ENCODE measurements at regions not wholly inside any gene's neighbourhood (a gene's known extent, or its start where the extent isn't known, plus 50 kb on each side); places are given as distances from the start of the nearest gene placed in this dataset.

DNA sequence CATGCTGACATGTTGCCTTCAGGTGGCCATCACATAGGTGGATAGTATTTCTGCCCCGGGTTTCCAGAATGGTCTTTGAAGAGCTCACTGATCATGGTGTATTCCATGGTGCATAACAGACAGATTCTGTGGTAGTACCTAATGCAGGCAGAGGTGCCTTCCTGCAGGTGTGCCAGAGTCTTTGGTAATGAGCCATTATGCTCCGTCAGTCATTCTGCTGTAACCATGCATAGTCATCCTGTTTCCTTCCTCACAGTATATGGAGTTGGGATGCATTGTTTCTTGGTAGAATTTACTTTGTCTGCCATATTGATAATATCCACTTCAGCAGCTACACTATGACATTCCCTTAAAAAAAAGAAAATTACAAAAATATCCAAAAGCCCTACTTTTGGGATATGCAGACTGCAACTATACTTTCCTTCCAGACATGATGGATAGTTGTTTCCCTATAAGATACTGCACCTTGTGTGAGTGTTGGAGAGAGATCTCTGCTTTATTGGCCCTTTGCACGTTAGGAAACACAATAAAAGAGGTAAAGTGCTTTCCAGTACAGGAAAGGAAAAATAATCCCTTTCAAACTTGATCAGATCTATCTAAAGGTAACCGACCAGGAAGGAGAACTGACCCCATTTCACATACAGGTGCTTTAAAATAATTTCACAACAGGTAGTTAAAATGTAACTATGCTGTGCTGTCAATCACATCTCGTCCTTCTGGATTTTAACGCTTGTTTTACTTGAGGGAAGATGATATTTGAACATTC is 537.5 kb upstream of the WWC1 start:
- DNase-seq (ENCODE audit: low spot score): no peak

DNA sequence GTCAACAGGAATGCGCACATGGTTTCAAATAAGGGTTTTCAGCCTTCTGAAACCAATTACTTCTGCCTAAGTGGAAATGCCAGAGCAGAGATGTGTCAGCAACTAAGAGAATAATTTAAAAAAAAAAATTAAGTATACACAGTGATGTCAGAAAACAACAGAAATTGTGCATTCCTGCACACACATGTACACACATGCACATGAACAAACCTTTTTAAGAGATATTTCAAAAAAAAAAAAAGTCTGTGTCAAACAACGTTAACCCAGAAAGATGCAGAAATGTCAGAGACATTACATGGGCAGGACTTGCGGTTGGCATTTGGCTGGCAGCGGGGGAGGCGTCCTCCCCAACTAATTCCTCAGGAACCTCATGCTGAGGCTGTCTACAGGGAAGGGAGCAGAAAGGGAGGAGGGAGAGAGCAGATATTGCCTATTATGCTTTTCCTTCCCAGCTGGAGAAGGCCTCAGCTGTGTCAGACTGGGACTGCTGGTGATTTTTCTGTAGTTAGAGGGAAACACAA is 536.9 kb upstream of the WWC1 start:
- no peak for DNase-seq (ENCODE audit: low spot score)

GRCh38 chr5:167755420-167755819 is 536.0 kb upstream of the WWC1 start:
- DNase-seq (ENCODE audit: low spot score): no peak

- DNase-seq (ENCODE audit: low spot score): no peak
These were observed 532.2 kb upstream of the WWC1 start for GRCh38 chr5:167759057-167759821.

DNA sequence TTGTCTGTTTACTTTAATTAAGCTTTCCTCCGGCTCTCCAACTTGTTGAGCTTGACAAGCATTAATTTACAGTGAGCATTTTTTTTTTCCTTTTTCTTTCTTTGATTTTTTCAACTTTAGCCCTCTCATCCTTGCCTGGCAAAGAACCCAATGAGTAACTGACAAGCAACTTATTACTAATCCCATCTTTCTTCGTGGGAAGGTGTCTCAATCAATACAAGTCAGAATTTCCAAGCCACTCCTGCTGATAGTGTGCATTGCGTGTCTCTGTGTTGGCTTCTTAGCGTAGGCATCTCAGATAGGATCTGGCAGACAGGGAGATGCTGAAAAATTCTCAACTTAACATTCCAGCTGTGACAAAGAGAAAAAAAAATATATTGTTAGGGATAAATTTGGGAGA is 527.7 kb upstream of the WWC1 start:
- DNase-seq (ENCODE audit: low spot score): no peak

DNA sequence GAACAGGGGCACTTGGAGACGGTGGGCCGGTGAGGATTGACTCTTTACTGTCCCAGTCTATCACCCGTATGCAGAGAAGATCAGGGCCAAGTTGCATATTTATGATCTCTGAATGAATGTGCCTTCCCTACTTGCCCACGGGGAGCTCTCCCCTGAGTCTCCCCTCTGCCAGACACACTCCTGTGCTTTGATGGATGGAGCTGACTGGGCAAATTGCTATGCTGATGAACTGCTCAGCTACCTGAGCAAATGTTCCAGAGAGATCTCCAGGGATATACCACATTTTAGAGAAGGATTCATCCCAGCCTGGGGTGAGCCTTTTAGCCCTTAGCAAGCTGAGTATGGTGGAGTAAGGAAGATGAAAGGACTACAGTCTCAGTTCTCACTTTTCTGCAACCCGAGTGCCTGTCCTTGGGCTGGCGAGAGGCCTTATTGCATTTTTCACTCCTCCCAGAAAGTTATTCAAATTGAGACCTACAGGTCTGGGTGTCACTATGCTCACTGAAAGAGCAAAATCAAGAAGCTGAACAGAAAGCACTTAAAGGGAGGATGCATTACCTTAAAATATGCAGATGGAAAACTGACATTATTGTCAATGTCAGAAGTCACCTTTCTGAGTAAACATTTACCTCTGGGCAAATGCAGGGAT is 526.7 kb upstream of the WWC1 start:
- no peak for DNase-seq (ENCODE audit: low spot score)

- no peak for DNase-seq (ENCODE audit: low spot score)
These were observed 526.1 kb upstream of the WWC1 start for GRCh38 chr5:167765352-167765751.

- no peak for DNase-seq (ENCODE audit: low spot score)
These were observed 524.5 kb upstream of the WWC1 start for GRCh38 chr5:167766957-167767356.

- DNase-seq (ENCODE audit: low spot score): no peak
These were observed 523.6 kb upstream of the WWC1 start for GRCh38 chr5:167767795-167768194.

DNA sequence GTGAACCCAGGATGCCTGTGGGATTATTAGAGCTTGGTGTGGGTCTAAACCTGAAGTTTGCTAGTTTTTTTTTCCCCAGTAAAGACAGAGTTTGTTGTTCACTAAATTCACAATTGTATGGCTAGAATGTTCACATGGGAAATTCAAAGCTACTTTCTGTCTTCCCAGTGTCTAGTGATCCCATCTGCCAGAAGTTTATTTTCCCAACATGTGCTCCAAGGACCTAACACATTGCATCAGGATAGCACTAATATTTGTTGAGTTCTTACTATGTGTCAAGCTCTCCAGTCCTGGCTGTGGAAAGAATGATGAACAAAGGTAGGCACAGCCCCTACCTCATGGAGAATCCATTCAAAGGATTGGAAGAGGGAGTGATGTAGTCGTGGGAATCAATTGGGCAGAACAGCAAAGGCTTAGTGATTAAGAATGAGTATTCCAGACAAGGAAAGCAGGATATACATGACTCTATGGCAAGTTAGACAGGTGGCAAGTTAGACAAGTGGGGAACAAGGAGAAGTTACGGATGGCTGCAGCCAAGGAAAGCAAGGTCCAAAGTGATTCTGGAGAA is 521.5 kb upstream of the WWC1 start:
- no peak for DNase-seq (ENCODE audit: low spot score)

GRCh38 chr5:167770461-167770860 is 521.0 kb upstream of the WWC1 start:
- no peak for DNase-seq (ENCODE audit: low spot score)

DNA sequence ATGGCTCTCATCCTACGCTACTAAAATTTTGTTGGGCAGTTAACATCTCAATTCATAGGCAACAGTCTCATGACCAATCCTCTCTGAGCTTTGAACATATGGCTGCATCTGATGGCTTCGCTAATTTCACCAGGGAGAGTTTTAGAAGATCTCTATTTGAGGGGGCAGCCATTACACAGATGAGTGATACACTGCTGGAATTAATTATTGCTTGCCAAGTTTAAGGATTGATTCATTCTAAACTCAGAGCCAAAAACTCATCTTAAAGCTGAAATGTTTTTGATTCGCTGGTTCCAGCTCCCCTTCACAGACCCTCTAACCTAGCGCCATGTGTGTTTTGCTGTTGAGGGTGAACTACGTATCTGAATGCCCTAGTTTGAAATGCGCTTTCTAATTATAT is 519.9 kb upstream of the WWC1 start:
- no peak for DNase-seq (ENCODE audit: low spot score)

DNA sequence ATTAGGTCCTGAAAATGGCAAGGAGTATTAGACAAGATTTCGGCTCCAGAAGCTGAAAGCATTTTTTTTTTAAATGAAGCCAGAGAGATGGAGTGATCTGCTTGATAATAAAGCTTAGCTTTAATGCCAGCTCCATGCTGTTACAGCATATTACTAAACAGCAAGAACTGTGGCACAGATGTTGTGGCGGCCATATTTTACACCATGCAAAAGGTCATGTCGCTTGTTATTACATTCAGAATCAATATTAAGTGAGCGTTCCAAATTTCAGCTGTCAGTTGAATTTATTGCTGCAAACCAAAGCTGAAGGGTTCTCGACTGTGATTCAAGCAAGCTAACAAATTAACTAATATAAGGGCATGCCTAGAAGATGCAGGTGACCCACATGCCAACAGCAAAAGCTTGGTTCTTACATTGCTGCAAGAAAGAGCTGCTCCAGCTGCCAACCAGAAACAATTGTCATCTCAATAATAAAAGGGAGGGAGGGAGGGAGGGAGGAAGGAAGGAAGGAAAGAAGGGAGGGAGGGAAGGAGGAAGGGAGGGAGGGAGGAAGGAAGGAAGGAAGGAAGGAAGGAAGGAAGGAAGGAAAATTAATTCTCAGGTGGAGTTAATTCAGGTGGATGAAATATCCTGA is 517.7 kb upstream of the WWC1 start:
- no peak for DNase-seq (ENCODE audit: low spot score)

DNA sequence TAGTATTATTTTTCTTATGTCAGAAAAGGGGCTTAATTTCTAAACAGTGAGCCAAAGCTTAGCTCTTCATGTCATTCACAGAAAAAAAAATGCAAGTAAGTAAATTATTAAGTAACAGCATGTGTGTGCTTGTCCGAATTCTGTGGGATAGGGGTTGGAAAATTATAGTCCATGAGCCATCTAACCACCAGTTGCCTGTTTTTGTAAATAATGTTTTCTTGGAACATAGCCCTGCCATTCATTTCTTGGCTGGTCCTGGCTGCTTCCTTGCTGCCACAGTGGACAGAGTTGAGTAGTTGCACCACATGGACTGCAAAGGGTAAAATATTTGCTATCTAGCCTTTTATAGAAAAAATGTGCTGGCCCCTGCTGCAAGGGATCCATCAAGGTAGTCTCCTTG is 513.7 kb upstream of the WWC1 start:
- DNase-seq (ENCODE audit: low spot score): no peak

- no peak for DNase-seq (ENCODE audit: low spot score)
These were observed 513.2 kb upstream of the WWC1 start for GRCh38 chr5:167778228-167778627.

DNA sequence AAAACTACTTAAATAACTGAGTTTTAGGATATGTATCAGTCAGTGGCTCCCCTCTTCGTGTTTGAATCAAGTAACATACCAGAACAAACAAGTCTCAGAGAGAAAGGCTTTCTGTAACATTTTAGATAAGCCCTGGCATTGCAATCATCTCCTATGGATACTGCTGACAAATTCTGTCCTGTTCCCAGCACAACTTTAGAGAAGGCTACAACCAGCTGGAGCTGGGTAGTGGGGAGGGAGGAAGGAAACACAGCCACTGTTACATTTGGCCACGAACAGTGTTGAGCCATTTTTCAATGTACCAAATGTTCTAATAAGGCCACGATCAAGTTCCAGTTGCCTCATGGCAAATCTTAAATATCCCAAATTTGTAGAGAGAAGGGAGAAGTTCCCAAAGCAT is 511.8 kb upstream of the WWC1 start:
- DNase-seq (ENCODE audit: low spot score): no peak

GRCh38 chr5:167780177-167780576 is 511.3 kb upstream of the WWC1 start:
- DNase-seq (ENCODE audit: low spot score): no peak

GRCh38 chr5:167783145-167783817 is 508.2 kb upstream of the WWC1 start:
- no peak for DNase-seq (ENCODE audit: low spot score)

GRCh38 chr5:167785106-167785505 is 506.3 kb upstream of the WWC1 start:
- no peak for DNase-seq (ENCODE audit: low spot score)

DNA sequence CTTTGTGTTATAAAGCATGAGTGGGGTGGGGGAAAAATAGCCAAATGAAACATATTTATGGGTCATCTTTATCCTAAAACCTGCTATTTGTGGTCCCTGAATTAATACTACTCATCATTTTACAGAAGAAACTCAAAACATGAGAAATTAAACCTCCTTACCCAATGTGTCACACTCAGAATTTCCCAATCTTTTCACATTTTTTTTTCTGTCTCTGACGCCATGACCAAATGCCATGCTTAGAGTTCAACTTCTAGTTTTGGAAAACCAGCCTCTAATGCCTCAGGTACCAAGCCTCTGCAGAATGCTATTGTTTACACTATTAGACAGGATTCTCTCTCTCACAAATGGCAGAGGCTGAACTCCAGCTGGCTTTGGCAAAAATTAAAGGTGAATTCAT is 505.5 kb upstream of the WWC1 start:
- DNase-seq (ENCODE audit: low spot score): no peak

DNA sequence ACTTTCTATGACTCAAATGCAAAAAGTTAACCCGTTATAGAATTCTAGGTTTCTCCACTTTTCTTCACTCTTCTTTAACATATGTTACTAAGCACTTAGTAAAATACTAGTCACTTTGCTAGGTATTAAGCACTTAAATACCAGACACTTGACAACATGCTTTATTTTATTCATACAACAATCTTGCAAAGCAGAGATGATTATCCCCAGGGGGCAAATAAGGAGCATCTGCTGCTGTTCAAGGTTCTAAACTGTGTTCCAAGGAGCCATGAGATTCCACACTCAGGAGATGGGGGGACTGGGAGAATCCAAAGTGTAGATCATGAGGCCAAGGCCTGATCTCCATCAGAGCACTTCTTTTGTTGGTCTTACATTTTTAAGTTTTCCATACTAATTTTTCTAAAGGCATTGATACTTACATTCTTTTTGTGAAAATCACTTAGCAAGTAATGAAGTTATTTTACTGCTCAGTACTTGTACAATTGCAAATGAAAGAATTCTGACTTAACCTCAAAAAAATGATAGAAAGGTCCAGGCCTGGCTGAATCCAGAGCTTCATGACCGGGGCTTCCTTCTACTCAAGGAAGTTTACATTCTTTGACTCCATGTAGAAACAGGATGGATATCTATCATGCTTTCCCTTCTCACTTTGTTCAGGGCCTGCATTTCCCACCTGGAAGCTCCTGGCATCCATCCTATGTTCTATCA is 504.4 kb upstream of the WWC1 start:
- no peak for DNase-seq (ENCODE audit: low spot score)
